HG02885 (cell line): ENCODE measurements at regions not wholly inside any gene's neighbourhood (a gene's known extent, or its start where the extent isn't known, plus 50 kb on each side); places are given as distances from the start of the nearest gene placed in this dataset.

Experiments used
- ATAC-seq: cut with Tn5 transposase; IDR thresholded peaks from one replicate; pipeline ENCODE4 v1.9.1; 2021; ENCODE audit warnings: mild to moderate bottlenecking; ENCODE audit not compliant: unreplicated experiment, poor library complexity

DNA sequence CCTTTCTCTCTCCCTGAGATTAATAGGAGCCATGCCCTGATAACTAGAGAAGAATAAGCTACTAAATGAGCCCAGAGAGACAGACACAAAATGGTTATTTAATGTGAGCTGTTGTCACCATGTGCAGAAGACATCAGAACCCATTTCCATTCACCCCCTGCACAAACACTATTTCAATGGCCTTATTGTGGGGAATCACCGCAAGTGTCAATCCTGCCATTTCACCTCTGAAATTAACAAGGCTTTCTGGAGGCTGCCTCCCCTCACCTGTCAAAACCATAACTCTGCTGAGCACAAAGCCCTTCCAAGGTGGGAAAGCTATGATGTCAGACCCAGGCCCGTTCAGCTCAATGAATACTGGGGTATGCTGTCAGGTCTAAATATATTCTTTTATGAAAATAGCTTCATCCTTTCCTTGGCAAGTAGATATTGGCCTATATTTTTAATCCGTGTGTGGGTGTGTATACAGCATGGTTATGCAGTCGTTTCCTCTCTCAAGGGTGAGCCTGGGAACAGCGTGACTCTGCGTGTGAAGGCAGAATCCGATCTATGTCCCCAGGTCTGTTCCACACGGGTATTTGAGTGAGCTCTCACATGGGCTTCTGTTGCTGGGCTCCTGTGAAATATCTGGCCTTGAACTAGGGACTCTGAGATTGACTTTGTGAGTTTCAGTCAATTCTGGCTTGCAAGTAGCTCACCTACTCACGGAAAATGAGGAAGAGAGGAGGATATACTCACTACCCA is 266.3 kb downstream of the FBXW7 start:
- no peak for ATAC-seq

DNA sequence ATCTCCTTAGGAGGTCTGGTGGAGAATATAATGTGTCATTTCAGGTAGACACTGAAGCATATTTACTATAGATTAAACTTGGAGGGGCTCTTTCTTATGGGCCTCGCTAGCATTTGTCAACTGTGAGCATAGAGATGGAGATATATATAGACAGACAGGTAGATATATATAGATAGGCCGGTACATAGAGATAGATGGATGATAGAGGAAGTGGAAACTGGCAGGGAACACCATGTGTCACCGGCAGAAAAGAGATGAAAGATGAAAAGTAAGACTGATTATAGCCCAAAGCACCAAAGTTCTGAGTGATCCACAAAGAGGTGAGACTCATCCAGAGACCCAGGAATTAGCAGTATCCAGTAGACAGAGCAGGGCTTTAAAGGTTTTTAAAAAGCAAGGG is 268.1 kb downstream of the FBXW7 start:
- no peak for ATAC-seq

DNA sequence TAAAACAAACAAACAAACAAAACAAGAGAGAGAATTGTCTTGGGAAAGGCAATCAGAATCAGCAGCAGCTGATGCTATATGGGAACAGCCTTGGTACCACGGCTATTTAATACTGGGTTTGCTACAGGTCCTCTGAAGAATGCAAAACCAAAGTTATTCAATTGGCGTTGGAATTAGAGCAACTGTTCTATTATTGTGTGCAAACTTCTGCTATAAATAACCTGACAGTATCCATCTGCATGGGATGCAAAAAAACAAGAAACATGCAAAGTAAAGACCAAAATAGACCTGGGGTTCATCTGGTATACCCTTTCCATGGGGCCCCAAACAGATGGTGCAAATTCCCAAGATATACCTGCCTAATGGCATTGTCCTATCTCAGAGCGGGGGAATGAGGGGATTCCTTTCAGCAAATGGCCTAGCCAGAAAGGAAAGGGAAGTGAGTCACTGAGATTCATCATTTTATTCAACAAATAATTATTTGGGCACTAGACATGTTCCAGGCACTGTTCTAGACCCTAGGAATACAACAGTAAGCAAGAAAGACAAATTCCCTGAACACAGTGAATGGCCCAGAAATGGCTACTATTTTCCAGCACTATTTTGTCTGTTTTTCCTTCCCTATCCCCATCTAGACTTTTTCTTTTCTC is 268.9 kb downstream of the FBXW7 start:
- no peak for ATAC-seq

DNA sequence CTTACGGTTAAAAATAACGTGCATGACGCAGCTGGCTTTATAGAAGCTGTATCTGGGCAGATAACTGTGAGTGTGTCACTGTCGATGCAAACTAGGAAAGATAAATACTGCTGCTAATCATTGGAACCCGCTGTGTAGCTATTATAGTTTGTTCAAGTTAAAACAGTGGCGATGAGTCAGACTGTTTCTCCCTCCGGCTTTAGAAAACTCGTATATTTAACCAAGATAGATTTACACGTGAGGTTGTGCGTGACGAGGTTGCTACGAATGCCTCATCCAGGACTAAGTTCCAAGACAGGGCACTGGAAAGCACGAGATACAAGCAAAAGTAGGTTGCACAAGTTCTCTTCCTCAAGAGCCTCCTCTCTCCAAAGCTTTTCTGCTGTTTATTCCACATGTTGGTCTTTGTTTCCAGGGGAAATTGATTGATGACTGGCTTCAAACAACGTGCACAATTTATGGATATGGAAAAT is 270.7 kb downstream of the FBXW7 start:
- no peak for ATAC-seq

DNA sequence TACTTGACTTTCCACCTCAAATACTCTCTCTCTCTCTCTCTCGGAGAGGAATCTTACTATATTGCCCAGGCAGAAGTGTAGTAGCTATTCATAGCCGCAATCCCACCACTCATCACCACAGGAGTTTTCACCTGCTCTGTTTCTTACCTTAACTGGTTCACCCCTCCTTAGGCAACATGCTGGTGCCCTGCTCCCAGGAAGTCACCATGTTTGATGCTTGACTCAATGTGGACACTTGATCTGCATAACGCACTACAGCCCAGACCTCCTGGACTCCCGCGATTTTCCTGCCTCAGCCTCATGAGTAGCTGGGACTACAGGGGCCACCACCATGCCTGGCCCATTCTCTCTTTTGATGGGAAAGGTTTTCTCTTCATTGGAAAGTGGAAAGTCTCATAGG is 271.8 kb downstream of the FBXW7 start:
- no peak for ATAC-seq

DNA sequence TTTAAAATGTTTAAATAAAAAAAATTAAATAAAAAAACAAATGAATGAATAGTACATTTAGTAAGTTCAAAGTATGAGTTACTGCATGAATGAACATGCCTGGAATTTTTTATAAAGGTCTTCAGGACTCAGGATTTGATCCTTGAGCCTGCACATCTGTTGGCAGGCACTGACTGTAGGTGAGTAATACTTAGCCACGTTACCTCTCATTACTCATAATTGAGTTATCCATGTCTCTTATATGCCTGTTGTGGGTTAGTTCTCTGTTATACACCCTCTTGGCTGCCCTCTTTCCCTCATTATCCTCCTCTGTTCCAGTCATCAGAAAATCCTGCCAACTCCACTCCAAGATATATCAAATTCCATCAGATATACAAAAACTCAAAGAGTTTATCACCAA is 276.0 kb downstream of the FBXW7 start:
- no peak for ATAC-seq

DNA sequence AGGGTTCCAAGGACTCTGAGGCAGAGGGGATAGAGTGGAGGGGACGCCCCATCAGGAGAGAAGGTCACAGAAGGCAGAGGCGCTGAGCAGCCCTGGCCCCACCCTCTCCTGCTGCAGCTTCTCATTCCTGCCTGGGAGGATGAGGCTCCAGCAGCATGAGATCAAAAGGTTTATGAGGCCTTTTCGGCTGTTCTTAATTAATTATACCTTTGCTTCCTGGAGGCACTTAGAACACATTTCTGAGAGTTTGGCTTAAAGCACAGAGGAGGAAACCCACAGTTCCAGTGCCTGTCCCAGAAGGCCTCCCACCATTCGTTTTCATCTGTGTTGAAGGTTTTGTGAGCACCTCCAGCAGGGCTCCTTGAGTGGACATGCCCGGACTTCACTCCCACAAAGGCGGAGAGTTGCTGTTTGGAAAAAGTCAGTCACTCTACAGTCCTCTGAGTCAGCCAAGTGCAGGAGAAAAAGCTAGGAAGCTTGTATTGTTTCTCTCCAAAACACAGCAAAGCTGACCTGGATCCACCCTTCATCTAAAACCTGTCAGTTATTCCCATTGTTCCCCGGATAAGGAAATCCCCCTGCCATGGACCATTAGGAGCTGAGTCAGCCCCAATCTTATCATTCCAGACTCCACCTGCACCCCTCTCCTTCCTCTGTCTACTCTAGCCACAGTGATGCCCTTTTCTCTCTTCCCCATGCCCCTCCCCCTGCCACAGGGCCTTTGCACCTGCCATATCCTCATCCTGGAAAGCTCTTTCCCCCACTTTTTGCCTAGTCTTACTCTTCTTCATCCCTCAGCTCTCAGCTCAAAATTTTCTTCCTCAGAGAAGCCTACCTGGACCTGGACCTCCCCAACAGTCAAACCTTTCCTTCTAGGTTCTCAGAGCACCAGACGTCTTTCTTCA is 276.8 kb downstream of the FBXW7 start:
- no peak for ATAC-seq

DNA sequence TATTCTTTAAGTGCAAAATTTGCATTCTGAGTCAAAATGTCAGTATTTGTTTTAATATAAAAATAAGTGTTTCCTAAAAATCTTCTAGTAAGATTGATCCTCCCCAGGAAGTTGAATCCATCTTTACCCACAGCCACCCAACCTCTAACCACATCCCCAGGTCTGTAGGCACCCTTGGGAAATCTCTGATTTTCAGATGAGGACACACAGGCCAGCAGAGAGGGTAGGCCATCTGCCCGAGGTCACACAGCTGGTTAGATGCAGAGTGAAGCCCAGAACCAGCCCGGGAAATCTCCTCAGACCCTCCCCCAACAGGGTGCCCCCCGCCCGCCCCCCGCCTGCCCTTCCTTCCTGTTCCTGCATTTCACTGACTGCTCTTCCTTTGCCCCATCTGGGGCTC is 277.5 kb downstream of the FBXW7 start:
- no peak for ATAC-seq

DNA sequence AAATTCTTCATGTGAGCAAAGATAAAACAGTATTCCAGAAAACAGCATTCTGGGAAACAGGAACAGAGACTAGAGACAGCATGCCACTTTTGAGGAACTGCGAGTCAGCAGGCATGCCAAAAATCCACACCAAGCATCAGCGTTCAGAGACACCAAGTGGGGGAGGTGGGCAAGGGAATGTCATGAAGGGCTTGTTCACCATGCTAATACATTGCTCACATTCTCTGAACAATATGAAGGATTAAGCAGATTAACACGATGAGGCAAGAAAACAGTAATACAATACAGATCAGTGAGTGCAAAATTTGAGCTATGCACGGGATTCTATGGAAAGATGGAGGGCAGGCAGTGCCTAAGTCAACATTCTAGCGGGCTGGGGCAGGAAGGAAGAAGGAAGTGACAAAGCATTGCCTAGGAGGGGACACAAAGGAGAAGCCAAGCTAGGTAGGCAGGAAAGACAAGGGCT is 278.3 kb downstream of the FBXW7 start:
- ATAC-seq, result no peak

DNA sequence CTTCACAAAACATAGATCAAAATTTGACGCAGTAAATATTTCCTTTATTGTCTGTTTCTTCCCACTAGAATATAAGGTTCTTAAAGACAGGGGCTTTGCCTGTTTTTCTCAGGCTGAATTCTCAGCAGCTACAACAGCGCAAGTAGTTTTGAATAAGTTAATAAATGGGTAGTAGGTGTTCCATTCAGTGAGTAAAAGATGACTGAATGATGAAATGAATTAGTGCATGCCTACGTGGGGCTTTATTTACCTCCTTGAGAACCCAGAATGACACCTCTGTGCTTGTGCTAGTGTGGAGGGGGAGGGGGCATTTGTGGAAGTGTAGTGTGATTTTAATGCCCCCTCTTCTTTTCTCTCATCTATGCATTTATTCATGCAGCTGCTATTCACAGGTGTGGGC is 278.9 kb downstream of the FBXW7 start:
- ATAC-seq, result no peak

DNA sequence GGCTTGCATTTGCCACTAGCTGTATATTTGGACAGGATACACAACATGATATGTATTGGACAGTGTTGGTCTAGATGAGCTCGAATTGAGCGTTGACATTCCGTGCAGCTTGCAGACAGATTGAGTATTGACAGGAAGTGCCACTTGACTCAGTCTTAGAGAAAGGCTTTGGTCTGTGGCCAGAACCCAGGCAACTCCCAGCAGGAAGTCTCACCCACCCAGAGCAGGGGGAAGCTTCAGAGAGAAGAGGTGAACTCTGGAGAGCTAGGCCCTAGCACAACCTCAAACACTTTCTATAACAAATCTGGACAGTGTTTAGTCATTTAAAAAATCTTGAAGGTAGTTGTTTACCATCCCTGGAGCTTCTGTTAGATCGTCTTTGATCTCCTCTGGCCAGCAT is 280.5 kb downstream of the FBXW7 start:
- peak; percentile 93 for ATAC-seq

DNA sequence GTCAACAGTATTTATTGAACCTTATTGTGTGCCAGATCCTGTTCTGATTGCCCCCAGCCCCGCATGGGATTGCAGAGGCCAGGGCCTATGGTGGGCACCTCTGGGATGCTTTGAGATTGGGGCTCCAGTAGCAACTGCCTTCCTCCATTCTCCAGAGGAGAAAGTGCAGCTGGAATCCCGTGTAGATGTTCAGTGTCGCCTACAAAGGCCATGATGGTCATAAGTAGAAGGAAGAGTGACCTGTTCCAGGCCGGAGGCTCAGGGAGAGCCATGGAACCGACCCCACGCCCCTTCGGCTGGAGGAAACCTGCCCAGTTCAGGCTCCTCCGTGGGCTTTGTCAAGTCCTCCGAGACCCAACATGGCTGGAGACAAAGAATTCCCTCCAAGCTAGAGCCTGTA is 287.5 kb downstream of the FBXW7 start:
- ATAC-seq, result no peak

DNA sequence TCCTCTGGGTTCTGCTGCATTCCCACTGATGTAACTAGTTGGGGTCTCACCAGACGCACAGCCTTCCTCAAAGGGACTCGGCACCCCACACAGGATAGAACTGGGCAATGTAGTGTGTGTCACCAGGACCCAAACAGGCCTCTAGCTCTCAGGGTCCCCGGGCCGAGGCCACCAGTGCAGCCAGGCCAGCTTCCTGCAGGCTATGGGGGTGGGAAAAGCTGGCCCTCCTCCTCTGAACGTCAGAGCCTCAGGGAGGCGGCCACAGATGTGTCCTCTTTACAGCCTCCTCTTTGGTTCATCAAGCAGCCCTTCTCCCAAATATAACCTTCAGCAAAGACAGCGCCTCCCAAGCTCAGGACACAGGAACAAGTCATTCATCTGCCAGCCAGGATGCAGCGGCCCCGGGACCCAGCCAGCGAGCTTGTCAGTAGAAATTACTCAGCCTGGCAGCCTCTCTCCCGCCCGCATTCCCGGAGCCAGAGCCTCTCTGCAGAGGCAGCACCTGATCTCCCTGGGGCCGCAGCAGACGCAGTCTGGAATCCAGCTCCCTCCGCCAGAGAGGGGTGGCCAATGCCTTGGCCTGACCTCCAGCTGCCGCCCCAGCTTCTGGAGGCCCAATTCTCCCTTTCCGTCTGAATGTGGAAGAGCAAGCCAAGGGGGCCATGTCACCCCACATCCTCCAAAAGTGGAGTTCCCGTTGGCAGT is 288.5 kb downstream of the FBXW7 start:
- ATAC-seq, result no peak

DNA sequence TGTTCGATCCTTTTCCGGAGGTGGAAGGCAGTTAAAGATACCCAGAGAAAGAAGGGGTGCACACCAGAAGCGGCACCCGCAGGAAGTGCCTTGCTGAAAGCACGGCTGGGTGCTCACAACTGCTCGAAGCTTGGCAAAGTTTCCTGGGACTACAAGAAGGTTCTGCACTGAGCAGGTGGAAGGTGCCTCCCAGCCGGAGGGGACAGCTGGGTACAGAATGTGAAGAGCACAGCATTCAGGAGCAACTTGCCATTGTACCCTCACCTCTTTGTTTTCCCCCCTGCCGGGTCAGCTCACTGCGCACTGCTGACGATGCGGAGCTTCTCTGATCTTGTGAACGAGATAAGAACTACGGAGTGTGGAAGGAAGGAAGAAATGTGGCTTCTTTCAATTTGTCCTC is 289.2 kb downstream of the FBXW7 start:
- no peak for ATAC-seq

DNA sequence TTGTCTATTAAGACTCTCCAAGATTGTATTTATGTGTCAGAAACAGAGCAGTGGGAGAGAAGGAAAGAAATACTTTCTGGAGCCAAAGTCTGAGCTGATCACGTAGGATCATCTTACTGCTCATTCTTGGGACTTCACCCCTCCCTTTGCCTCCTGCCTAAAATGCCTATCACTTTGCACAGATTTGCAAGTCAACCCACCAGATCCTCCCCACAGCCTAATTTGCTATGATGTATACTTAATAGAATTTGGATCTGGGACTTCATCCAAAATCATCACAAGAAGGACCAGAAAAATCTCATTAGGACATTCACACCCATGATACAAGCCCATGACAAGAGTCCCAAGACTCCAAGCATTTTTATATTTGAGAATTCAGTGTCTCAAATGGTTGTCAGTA is 290.2 kb downstream of the FBXW7 start:
- no peak for ATAC-seq

DNA sequence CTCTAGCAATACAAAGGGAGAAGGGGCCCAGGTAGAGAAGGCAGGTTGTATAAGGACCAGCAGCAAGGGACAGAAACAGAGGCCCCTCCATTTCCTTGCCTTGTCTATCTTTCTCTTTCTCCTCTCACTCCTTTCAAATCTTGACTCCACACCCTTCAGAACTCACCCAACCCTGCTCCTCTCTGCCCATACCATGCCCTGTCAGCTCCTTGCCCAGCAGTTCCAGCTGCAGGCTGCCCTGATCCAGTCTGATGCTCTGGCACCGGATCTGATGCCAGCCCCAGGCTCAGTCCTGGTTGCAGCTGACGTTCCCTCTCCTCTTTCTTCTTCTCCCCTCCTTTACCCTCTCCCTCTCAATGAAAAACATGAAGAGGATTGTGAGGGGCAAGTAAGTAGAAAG is 291.2 kb downstream of the FBXW7 start:
- ATAC-seq, result no peak

DNA sequence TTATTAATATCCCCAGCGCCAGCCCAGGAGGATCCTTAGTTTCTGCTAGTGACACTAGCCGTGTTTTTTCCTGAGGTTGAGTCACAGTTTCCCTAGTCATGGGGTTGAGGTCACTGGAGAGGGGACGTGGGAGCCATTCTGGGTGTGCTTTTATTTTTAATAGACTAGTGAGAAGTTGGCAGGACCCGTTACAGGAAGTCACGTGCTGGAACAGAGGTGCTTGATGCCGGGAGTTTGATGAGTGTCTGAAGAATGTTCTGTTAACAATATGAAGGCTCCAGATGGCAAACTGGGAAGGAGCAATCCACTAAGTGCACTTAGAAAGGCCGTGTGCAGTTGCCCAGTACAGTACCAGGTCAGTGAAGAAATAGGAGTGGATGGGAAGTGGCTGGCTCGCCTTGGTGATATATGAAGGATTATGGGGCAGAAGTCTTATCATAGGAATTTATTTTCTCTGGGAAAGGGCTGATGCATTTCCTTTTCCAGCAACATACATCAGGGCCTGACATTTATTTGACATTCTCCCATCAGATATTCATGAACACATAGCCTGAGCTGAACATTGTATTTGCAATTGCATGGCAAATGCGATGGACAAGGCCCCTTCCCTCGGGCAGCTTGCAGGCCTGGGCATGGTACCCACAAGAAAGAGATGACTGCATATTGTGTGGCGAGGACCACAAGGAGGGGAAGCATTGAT is 291.8 kb downstream of the FBXW7 start:
- ATAC-seq, result no peak

DNA sequence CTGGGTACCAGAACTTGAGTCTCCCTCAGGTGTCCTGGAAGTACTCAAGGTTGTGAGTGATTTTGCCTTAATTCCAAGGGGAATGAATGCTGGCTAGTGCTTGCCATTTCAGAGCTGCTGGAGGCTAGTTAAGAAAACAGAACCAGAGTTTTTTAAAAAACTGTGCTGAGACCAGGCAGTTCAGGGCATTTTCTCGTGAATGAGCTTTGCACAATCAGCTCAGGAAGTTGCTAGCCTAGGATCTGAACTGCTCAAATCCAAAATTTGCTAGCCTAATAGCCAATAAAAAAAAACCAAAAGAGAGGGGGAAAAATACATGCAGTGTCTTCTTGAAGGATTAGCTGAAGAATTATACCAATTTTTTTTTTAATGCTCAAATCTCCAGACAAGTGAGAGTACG is 292.7 kb downstream of the FBXW7 start:
- no peak for ATAC-seq

DNA sequence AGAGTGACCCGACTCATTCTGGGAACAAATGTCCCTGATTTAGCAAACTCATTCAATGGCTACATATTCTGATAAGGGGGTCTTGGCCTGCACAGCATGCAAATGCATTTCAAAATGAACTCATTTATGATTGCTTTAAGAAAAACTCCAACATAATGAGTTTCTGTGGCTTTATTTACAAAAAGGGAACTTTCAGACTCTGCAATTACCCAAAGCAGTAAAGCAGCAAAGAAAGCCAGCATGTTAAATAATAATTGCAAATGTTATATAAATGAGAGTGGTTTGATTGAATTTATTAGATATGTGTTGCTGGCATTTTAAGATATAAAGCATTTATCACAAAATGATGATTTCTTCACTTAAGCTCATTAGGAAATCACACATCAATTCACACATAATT is 295.7 kb downstream of the FBXW7 start:
- no peak for ATAC-seq

DNA sequence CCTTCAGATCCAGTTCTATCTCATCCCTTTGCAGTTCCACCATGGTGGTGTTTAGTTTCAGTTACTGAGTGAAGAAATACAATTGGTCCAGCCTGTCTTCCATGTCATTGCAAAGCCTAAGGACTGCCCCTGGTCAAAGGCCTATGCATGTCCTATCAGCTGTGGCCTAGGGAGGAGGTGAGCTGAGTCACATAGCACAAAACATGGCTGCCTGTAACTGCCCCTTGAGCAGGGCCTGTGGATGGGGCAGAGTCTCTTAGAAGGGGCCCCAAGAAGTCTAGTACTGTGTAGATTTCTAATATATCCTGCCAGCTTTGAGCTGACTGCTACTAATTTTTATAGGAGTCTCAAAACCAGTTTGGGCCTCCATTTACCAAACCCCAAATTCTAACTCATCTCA is 296.7 kb downstream of the FBXW7 start:
- no peak for ATAC-seq
